T-cell (primary cell): ENCODE measurements at regions not wholly inside any gene's neighbourhood (a gene's known extent, or its start where the extent isn't known, plus 50 kb on each side); places are given as distances from the start of the nearest gene placed in this dataset.

Source experiments
- ATAC-seq, 4 experiments: fragments of 200-7000 bp in 3 of 4; fragments of 150-1000 bp in 1 of 4; cut with Tn5 transposase; replicated peaks in 1 of 4; 1 replicate in 3 of 4; 2 replicates in 1 of 4; pipeline ENCODE4 v1.10.0; 2021; ENCODE audit warnings: moderate library complexity in 3 of 4, mild to moderate bottlenecking in 2 of 4, moderate number of reproducible peaks in 1 of 4
- CTCF ChIA-PET, 2 donors: fragments of 300-600 bp; sonication (Branson Sonifier 250); formaldehyde crosslinking; loops; one replicate each; lab custom pipeline; 2022; ENCODE audit warnings: antibody characterized with exemption in 2 of 2; lab: Charles Lee
- POLR2A ChIA-PET, 2 donors: fragments of 300-600 bp; sonication (Branson Sonifier 250); formaldehyde crosslinking; loops; one replicate each; lab custom pipeline; 2022; ENCODE audit warnings: antibody characterized with exemption in 2 of 2; lab: Charles Lee
- DNase-seq, 35 experiments: peaks; one replicate each; pipeline versions ENCODE4 v3.0.0 to v3.0.0-alpha.2; 2013 to 2023
- H3K27ac ChIP-seq: one replicate; pipeline ENCODE4 v1.5.1; 2013; ENCODE audit warnings: low read length
- H3K27me3 ChIP-seq, 2 experiments: replicated peaks in 1 of 2; 1 replicate in 1 of 2; 2 replicates in 1 of 2; pipeline versions ENCODE4 v1.6.1 to v1.7.0; 2013; ENCODE audit warnings: low read length in 1 of 2, mixed read lengths in 1 of 2; ENCODE audit not compliant: control insufficient read depth in 2 of 2, insufficient read depth in 2 of 2; ENCODE audit errors: extremely low read depth in 1 of 2
- H3K36me3 ChIP-seq, 2 donors: 1 replicate in 1 of 2; 2 replicates in 1 of 2; pipeline versions ENCODE4 v1.6.1 to v1.7.0; 2013; ENCODE audit warnings: low read length in 1 of 2; ENCODE audit not compliant: control insufficient read depth in 2 of 2, insufficient read depth in 1 of 2; ENCODE audit errors: extremely low read depth in 1 of 2
- H3K4me1 ChIP-seq, 2 experiments: 1 replicate in 1 of 2; 2 replicates in 1 of 2; pipeline versions ENCODE4 v1.6.1 to v1.7.0; 2013; ENCODE audit warnings: low read length in 2 of 2, mixed read lengths in 1 of 2; ENCODE audit not compliant: insufficient read depth in 2 of 2, control insufficient read depth in 1 of 2; ENCODE audit errors: extremely low read depth in 1 of 2
- H3K4me3 ChIP-seq, 2 donors: 1 replicate in 1 of 2; 2 replicates in 1 of 2; pipeline versions ENCODE4 v1.5.1 to v1.7.0; 2013; ENCODE audit warnings: mild to moderate bottlenecking in 2 of 2, low read length in 1 of 2, moderate library complexity in 1 of 2; ENCODE audit not compliant: control insufficient read depth in 1 of 2; ENCODE audit errors: extremely low read depth in 1 of 2
- H3K9me3 ChIP-seq: 2 replicates; pipeline ENCODE4 v1.7.0; 2013
- H3K27ac Mint-ChIP-seq, 2 donors: one replicate each; pipeline ENCODE4 v1.8.0; 2020 to 2021; ENCODE audit warnings: mild to moderate bottlenecking in 2 of 2, mixed read lengths in 2 of 2
- H3K27me3 Mint-ChIP-seq, 2 donors: one replicate each; pipeline ENCODE4 v1.8.0; 2021 to 2022; ENCODE audit warnings: mixed read lengths in 2 of 2
- H3K36me3 Mint-ChIP-seq: one replicate; pipeline ENCODE4 v1.8.0; 2021; ENCODE audit warnings: mixed read lengths
- H3K4me1 Mint-ChIP-seq, 3 donors: one replicate each; pipeline ENCODE4 v1.8.0; 2020 to 2022; ENCODE audit warnings: mixed read lengths in 3 of 3, mild to moderate bottlenecking in 1 of 3
- H3K4me3 Mint-ChIP-seq, 3 donors: one replicate each; pipeline ENCODE4 v1.8.0; 2020 to 2022; ENCODE audit warnings: mild to moderate bottlenecking in 3 of 3, mixed read lengths in 3 of 3, moderate library complexity in 3 of 3
- H3K9me3 Mint-ChIP-seq, 3 donors: one replicate each; pipeline ENCODE4 v1.8.0; 2020 to 2022; ENCODE audit warnings: mixed read lengths in 3 of 3
- WGBS: methylation state at CpG from one replicate; pipeline ENCODE4 v1.1.5; 2013; ENCODE audit warnings: missing lambda C conversion rate; ENCODE audit not compliant: insufficient coverage; 5-methylcytosine and 5-hydroxymethylcytosine counted together

DNA sequence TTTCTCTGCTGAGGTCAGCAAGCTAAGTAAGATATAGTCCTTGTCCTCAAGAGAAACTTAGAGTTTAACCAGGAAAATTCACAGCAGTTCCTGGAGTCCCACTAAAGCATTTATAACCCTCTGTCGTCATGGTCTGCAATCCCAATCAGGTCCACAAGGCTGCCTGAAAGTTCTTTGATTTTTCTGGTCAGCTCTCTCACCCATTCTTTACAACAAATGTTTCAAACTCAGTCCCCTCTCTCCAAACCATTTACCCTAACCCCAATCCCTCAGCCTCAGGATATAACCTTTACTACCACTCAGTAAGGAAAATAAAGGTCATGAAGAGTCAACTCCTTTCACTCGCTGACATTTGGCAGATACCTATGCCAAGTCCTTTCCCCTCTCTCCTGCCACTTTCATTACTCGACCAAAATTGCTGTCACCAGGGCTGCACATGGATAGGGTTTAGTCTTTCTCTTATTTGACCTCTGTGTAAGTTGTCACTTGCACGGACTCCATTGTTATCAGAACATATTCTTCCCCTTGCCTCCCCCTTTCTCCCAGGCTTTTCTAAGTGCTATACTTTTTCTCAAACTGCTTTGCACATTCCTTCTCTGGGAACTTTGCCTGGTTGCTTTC lies 936.6 kb downstream of the NR2F1-AS1 start:
- H3K4me3 ChIP-seq = no peak overlapping the region
- H3K9me3 ChIP-seq = no peaks in the 10 kb centered on the region
- no peaks in the 10 kb centered on the region for H3K36me3 Mint-ChIP-seq
- H3K9me3 Mint-ChIP-seq = peaks cover 0 to 8% (median 0%) of the 10 kb centered on the region in 3 donors
- no peak overlapping the region for H3K27ac Mint-ChIP-seq
- H3K27me3 Mint-ChIP-seq = no peaks in the 10 kb centered on the region
- H3K4me3 Mint-ChIP-seq = no peak overlapping the region
- ChIA-PET CTCF (no interaction called here), POLR2A (interaction anchor here in 1 of 2 donors (0.6 kb wide), 1 partner anchor 130 kb away, joined by 3 read pairs; no protein-coding TSS in a partner anchor)
- H3K4me1 ChIP-seq = no peaks in the 10 kb centered on the region
- ATAC-seq (no peak), DNase-seq (no peak)
- 78% methylated on average over 1 of the region's 4 CpGs for WGBS
- no peaks in the 10 kb centered on the region for H3K27me3 ChIP-seq
- H3K27ac ChIP-seq = no peak overlapping the region
- no peaks in the 10 kb centered on the region for H3K36me3 ChIP-seq
- H3K4me1 Mint-ChIP-seq = no peaks in the 10 kb centered on the region

DNA sequence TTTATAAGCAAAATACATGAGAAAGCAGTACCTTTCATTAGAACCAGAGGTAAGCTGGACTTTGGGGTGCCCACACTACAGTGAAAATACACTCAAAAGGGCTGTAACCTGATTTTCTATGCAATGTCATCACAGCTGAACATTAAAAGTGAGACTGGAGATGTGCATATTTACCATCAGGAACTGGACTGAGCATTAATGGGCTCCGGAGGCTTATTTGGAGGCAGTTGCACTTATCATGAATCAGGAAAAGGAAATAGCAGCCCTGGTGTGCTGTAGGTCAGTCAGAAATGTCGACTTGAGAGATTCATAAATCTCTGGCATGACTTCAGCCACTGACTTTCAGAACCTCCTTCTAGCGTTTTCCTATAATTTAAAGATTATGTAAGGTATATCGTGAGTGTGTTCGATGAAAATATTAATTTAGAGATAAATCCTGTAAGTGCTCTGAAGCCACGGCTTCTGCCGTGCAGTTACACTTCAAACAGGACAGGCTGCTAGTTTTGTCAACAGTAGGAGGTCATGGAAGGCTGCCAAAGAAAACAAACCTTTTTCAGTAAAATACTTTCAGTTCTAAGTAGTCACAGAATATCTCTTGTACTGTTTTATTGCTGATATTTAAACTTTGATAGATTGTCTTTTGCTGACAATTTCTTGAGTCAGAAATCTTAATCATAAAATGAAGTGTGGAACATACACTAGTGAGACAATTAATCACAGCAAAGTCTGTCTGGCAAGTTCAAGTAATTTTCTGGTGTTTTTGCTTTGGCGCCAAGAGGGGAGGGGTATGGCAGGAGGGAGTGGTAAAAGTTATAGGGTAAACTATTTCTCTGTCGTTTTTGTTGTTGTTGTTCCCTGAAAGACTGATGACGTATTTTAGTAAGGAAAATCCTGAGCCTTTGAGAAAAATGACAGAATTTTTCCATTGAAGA lies 939.7 kb downstream of the NR2F1-AS1 start:
- Mint-ChIP-seq H3K36me3 (no peaks in the 10 kb centered on the region), H3K9me3 (peaks cover 0 to 12% (median 0%) of the 10 kb centered on the region in 3 donors), H3K27ac (no peak overlapping the region), H3K27me3 (no peaks in the 10 kb centered on the region), H3K4me3 (no peak overlapping the region), H3K4me1 (no peaks in the 10 kb centered on the region)
- no peak for DNase-seq
- Histone ChIP-seq H3K27me3 (no peaks in the 10 kb centered on the region), H3K27ac (no peak overlapping the region), H3K4me3 (no peak overlapping the region), H3K36me3 (no peaks in the 10 kb centered on the region), H3K9me3 (no peaks in the 10 kb centered on the region), H3K4me1 (no peaks in the 10 kb centered on the region)
- ATAC-seq = no peak
- ChIA-PET CTCF (interaction anchor here in 1 of 2 donors (0.5 kb wide), 1 partner anchor 44 kb away, joined by 3 read pairs; no protein-coding TSS in a partner anchor), POLR2A (no interaction called here)
- WGBS = 31% methylated on average over 5 of the region's 10 CpGs

DNA sequence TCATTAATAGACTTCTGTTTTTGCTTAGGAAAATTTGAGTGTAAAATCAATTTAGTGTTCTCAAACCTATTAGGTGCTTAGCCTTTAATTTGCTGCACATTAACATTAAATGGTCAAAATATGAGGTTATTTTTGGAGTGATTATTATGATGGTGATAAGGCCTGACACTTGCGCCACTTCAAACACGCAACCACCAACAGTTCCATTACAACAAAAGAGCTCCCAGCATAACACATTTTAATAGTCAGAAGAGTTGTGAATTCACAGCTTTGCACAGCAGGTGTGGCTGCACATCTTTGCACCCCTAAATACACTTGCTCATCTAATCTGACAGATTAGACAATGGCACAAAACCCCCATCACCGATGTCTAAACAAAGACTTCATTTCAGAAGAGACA lies 940.7 kb downstream of the NR2F1-AS1 start:
- DNase-seq = no peak
- ATAC-seq = no peak
- Mint-ChIP-seq H3K27me3 (no peaks in the 10 kb centered on the region), H3K36me3 (no peaks in the 10 kb centered on the region), H3K4me1 (no peaks in the 10 kb centered on the region), H3K27ac (no peak overlapping the region), H3K9me3 (peaks cover 0 to 12% (median 0%) of the 10 kb centered on the region in 3 donors), H3K4me3 (no peak overlapping the region)
- Histone ChIP-seq H3K4me1 (no peaks in the 10 kb centered on the region), H3K27me3 (no peaks in the 10 kb centered on the region), H3K9me3 (no peaks in the 10 kb centered on the region), H3K27ac (no peak overlapping the region), H3K4me3 (no peak overlapping the region), H3K36me3 (no peaks in the 10 kb centered on the region)
- ChIA-PET CTCF (interaction anchor here in 1 of 2 donors (0.5 kb wide), 1 partner anchor 45 kb away, joined by 3 read pairs; no protein-coding TSS in a partner anchor), POLR2A (no interaction called here)
- 71% methylated on average over 1 of the region's 3 CpGs for WGBS

DNA sequence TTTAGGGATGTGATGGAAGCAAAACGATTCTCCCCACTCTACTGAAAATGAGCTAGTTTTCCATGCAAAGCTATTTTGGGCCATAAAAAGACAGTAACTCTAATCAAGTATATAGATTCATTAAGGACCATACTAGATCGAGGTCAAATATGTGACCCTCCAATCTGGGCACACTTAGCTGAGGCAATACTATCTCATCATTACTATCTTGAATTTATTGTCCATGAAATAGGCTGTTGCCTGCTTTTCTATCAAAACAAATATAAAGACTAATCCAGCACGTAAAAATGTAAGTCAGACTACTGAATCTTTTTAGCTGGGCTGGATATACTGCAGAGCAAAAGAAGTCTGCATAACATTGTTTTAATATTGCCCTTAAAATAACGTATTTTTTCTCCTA lies 943.1 kb downstream of the NR2F1-AS1 start:
- WGBS = 67% methylated on average over 1 of the region's 4 CpGs
- Histone ChIP-seq H3K4me3 (no peak overlapping the region), H3K27me3 (no peaks in the 10 kb centered on the region), H3K9me3 (no peaks in the 10 kb centered on the region), H3K27ac (no peak overlapping the region), H3K4me1 (no peaks in the 10 kb centered on the region), H3K36me3 (no peaks in the 10 kb centered on the region)
- Mint-ChIP-seq H3K9me3 (peaks cover 0 to 9% (median 5%) of the 10 kb centered on the region in 3 donors), H3K36me3 (no peaks in the 10 kb centered on the region), H3K4me3 (no peak overlapping the region), H3K4me1 (no peaks in the 10 kb centered on the region), H3K27me3 (no peaks in the 10 kb centered on the region), H3K27ac (no peak overlapping the region)
- POLR2A ChIA-PET = no interaction called here
- no peak for DNase-seq
- CTCF ChIA-PET = no interaction called here
- ATAC-seq = no peak

DNA sequence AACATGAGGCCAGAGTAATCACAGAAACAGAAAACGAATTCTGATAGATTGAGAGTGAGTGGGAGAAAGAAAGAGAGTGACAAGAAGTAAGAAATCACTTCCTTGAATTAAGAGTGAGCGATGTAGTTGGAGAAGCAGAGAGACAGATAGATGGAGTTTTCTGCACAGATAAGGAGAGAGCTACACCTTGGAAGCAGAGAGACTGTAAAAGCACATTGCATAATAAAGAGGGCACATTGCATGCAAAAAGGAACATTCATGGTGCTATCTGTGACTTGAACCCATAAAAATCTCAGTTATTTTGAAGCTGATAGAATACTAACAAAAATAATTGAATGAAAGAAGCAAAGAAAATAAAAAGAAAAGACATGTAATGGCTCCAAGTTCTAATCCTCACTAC lies 943.8 kb downstream of the NR2F1-AS1 start:
- CTCF ChIA-PET = no interaction called here
- no peak overlapping the region for H3K27ac Mint-ChIP-seq

DNA sequence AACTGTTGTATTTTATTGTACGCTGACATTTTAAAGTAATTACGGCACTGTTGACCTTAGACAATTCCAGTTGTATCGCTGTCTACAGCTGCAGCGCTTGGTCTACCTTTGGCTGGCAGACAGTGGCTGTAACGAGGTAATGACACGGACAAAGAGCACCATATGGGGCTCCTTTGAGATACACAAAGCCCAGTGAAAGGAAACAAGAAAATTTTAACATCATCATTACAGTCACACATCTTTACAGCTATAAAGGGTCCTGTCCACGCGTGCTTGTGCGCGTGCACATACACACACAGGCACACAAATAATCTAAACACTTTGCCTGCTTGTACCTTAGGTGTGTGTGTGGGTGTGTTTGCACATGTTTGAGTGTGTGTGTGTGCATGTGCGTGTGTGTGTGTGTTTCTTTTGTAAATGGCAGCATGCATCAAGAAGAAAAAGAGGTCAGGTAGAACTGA lies 946.0 kb downstream of the NR2F1-AS1 start:
- Mint-ChIP-seq H3K27ac (no peak overlapping the region), H3K9me3 (peaks cover 0 to 10% (median 9%) of the 10 kb centered on the region in 3 donors), H3K4me3 (no peak overlapping the region), H3K36me3 (no peaks in the 10 kb centered on the region), H3K4me1 (no peaks in the 10 kb centered on the region), H3K27me3 (no peaks in the 10 kb centered on the region)
- Histone ChIP-seq H3K27me3 (no peaks in the 10 kb centered on the region), H3K27ac (no peak overlapping the region), H3K4me1 (no peaks in the 10 kb centered on the region), H3K9me3 (no peaks in the 10 kb centered on the region), H3K36me3 (no peaks in the 10 kb centered on the region), H3K4me3 (no peak overlapping the region)
- no peak for ATAC-seq
- 75% methylated on average over 6 of the region's 11 CpGs for WGBS
- no peak for DNase-seq
- POLR2A ChIA-PET = no interaction called here
- CTCF ChIA-PET = no interaction called here

More for the DNA sequence above, 943.8 kb downstream of the NR2F1-AS1 start:
- Histone ChIP-seq H3K27ac (no peak overlapping the region), H3K4me3 (no peak overlapping the region), H3K27me3 (no peaks in the 10 kb centered on the region), H3K4me1 (no peaks in the 10 kb centered on the region), H3K9me3 (no peaks in the 10 kb centered on the region), H3K36me3 (no peaks in the 10 kb centered on the region)
- WGBS = 52% methylated on average over 2 of the region's 2 CpGs
- no peaks in the 10 kb centered on the region for H3K27me3 Mint-ChIP-seq
- H3K4me1 Mint-ChIP-seq = no peaks in the 10 kb centered on the region
- H3K36me3 Mint-ChIP-seq = no peaks in the 10 kb centered on the region
- H3K9me3 Mint-ChIP-seq = peaks cover 0 to 9% (median 8%) of the 10 kb centered on the region in 3 donors
- no peak overlapping the region for H3K4me3 Mint-ChIP-seq
- DNase-seq = no peak
- POLR2A ChIA-PET = no interaction called here
- no peak for ATAC-seq
